RWPE2 (cell line): ENCODE measurements at regions not wholly inside any gene's neighbourhood (a gene's known extent, or its start where the extent isn't known, plus 50 kb on each side); places are given as distances from the start of the nearest gene placed in this dataset.

Experiments used
- ATAC-seq: fragments of 200-7000 bp; cut with Tn5 transposase; 3 replicates; pipeline ENCODE4 v1.9.1; 2021; ENCODE audit warnings: low read depth
- DNase-seq: peaks from one replicate; pipeline ENCODE4 v3.0.0-alpha.2; 2020; ENCODE audit warnings: low spot score
- H3K27ac ChIP-seq: fragments of 450-650 bp; 2 replicates; pipeline ENCODE4 v1.5.1; 2017; ENCODE audit warnings: mild to moderate bottlenecking; ENCODE audit not compliant: poor library complexity, severe bottlenecking
- H3K27me3 ChIP-seq: fragments of 250-450 bp; sonication (Bioruptor Pico); 2 replicates; pipeline ENCODE4 v1.5.1; 2021; ENCODE audit warnings: mild to moderate bottlenecking, moderate library complexity; ENCODE audit not compliant: insufficient read depth, poor library complexity, severe bottlenecking
- H3K36me3 ChIP-seq: fragments of 250-450 bp; sonication (Bioruptor Pico); 2 replicates; pipeline ENCODE4 v1.5.1; 2020; ENCODE audit warnings: low read depth, mild to moderate bottlenecking, moderate library complexity
- H3K4me1 ChIP-seq: fragments of 250-450 bp; sonication (Bioruptor Pico); 2 replicates; pipeline ENCODE4 v1.5.1; 2021; ENCODE audit warnings: mild to moderate bottlenecking, moderate library complexity; ENCODE audit not compliant: insufficient read depth, poor library complexity, severe bottlenecking
- H3K4me3 ChIP-seq: fragments of 250-450 bp; sonication (Bioruptor Pico); 2 replicates; pipeline ENCODE4 v1.5.1; 2021; ENCODE audit warnings: mild to moderate bottlenecking, moderate library complexity; ENCODE audit not compliant: severe bottlenecking
- H3K9me3 ChIP-seq: fragments of 250-450 bp; sonication (Bioruptor Pico); 2 replicates; pipeline ENCODE4 v1.5.1; 2021; ENCODE audit warnings: mild to moderate bottlenecking, moderate library complexity; ENCODE audit not compliant: severe bottlenecking
- CTCF ChIP-seq: fragments of 450-650 bp; IDR thresholded peaks from one replicate; pipeline ENCODE4 v1.5.1; 2017; ENCODE audit warnings: mild to moderate bottlenecking, moderate library complexity; ENCODE audit not compliant: poor library complexity, severe bottlenecking

GRCh38 chr11:100612766-100613165 is 74.3 kb upstream of the ARHGAP42 start:
- DNase-seq (no peak), ATAC-seq (no peak)
- TF ChIP-seq CTCF: no peak
- H3K4me1 ChIP-seq: no peaks in the 10 kb centered on the region
- H3K4me3 ChIP-seq: no peak overlapping the region
- peaks cover 3% of the 10 kb centered on the region for H3K27me3 ChIP-seq
- H3K9me3 ChIP-seq: no peaks in the 10 kb centered on the region
- no peak overlapping the region for H3K27ac ChIP-seq
- no peaks in the 10 kb centered on the region for H3K36me3 ChIP-seq

- H3K27me3 ChIP-seq: no peaks in the 10 kb centered on the region
These were observed 68.2 kb upstream of the ARHGAP42 start for GRCh38 chr11:100618914-100619313.

GRCh38 chr11:100619484-100619883 is 67.6 kb upstream of the ARHGAP42 start:
- peaks cover under 1% of the 10 kb centered on the region for H3K4me1 ChIP-seq
- H3K9me3 ChIP-seq: peaks cover 2% of the 10 kb centered on the region
- no peaks in the 10 kb centered on the region for H3K27me3 ChIP-seq
- no peak for DNase-seq
- no peak for TF ChIP-seq CTCF
- peak; percentile 57; the same call in 2 of the 3 replicates for ATAC-seq
- H3K36me3 ChIP-seq: no peaks in the 10 kb centered on the region
- no peak overlapping the region for H3K27ac ChIP-seq
- H3K4me3 ChIP-seq: no peak overlapping the region

More at GRCh38 chr11:100618914-100619313, 68.2 kb upstream of the ARHGAP42 start:
- Histone ChIP-seq H3K4me1 (no peaks in the 10 kb centered on the region), H3K36me3 (no peaks in the 10 kb centered on the region), H3K9me3 (peaks cover 2% of the 10 kb centered on the region), H3K27ac (no peak overlapping the region), H3K4me3 (no peak overlapping the region)
- TF ChIP-seq CTCF: no peak
- ATAC-seq (no peak), DNase-seq (no peak)

- H3K4me3 ChIP-seq: no peak overlapping the region
- H3K27me3 ChIP-seq: no peaks in the 10 kb centered on the region
- no peak overlapping the region for H3K27ac ChIP-seq
- no peak for DNase-seq
- no peak for TF ChIP-seq CTCF
- ATAC-seq: no peak
- H3K9me3 ChIP-seq: peaks cover 2% of the 10 kb centered on the region
- no peaks in the 10 kb centered on the region for H3K36me3 ChIP-seq
- peaks cover 5% of the 10 kb centered on the region for H3K4me1 ChIP-seq
These were observed 64.7 kb upstream of the ARHGAP42 start for GRCh38 chr11:100622404-100622803.

GRCh38 chr11:100624346-100624745 is 62.7 kb upstream of the ARHGAP42 start:
- Histone ChIP-seq H3K9me3 (peaks cover 2% of the 10 kb centered on the region), H3K4me3 (no peak overlapping the region), H3K36me3 (no peaks in the 10 kb centered on the region), H3K27ac (peak overlapping the region; percentile 16), H3K27me3 (no peaks in the 10 kb centered on the region), H3K4me1 (peaks cover 5% of the 10 kb centered on the region)
- ATAC-seq (peak; percentile 61; the same call in 1 of the 3 replicates), DNase-seq (no peak)
- no peak for TF ChIP-seq CTCF
